ENCODE measurements at regions not wholly inside any gene's neighbourhood (a gene's known extent, or its start where the extent isn't known, plus 50 kb on each side); places are given as distances from the start of the nearest gene placed in this dataset.

DNA sequence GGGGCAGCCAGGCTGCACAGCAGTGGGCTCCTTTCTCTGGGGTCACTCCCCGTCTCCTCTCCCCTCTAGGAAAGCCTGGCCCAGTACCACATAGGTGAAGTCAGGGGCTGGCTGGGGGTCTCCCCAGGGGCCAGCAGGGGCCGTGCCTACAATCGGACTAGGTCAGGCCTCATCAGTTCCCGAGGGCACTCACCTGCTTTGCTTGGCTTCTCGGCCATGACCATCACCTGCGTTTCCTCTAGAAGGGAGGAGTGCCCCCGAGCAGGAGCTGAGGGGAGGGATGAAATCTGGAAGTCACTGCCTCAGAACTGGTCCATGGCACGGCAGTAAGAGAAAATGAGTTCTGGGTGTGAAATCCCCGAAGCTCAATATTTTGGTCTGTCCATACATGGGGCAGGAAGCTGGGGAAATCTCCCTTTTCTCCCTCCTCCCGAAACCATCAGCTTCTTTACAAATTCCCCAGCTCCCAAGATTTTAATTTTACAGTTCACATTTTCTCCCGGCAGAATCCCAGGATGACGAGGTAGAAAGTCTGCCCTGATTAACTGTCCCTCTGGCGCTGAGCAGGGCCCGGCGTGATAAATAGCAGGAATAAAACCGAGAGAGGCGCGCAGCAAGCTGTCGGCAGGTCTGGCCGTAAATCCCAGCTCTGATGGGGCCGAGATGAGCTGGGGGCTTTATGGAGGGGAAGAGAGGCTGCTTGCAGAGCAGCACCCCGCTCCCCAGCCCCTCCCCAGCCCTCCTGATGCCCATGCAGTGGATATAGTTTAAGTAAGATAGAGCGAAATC lies 172.1 kb downstream of the RBFOX3 start:
- no peak for DNase-seq
- POLR2A ChIA-PET: interaction anchor here (0.5 kb wide), 1 partner anchor 102 kb away, joined by 3 read pairs; no protein-coding TSS in a partner anchor
- no peak overlapping the region for H3K4me3 Mint-ChIP-seq
- no peaks in the 10 kb centered on the region for H3K9me3 Mint-ChIP-seq (ENCODE audit: low read depth)
- no peaks in the 10 kb centered on the region for H3K36me3 Mint-ChIP-seq (ENCODE audit: low read depth)
- ATAC-seq: no peak
- CTCF ChIA-PET: no interaction called here
- no peaks in the 10 kb centered on the region for H3K4me1 Mint-ChIP-seq
- no peak overlapping the region for H3K27ac Mint-ChIP-seq
- intact Hi-C loops (cut with DNase I, micrococcal nuclease): no loop called here
- peaks cover 3% of the 10 kb centered on the region for H3K27me3 Mint-ChIP-seq

GRCh38 chr17:79438058-79438457 lies 172.8 kb downstream of the RBFOX3 start:
- Mint-ChIP-seq H3K9me3 (ENCODE audit: low read depth) (no peaks in the 10 kb centered on the region), H3K4me3 (no peak overlapping the region), H3K36me3 (ENCODE audit: low read depth) (no peaks in the 10 kb centered on the region), H3K27me3 (peaks cover 3% of the 10 kb centered on the region), H3K4me1 (no peaks in the 10 kb centered on the region), H3K27ac (no peak overlapping the region)
- ChIA-PET POLR2A (interaction anchor here (0.5 kb wide), 1 partner anchor 101 kb away, joined by 3 read pairs; no protein-coding TSS in a partner anchor), CTCF (no interaction called here)
- ATAC-seq (no peak), DNase-seq (no peak)
- intact Hi-C loops (cut with DNase I, micrococcal nuclease): no loop called here

- H3K9me3 Mint-ChIP-seq (ENCODE audit: low read depth): no peaks in the 10 kb centered on the region
- H3K4me3 Mint-ChIP-seq: no peak overlapping the region
- ChIA-PET POLR2A (no interaction called here), CTCF (interaction anchor here (0.7 kb wide), 1 partner anchor 36 kb away, joined by 3 read pairs; no protein-coding TSS in a partner anchor)
- no peaks in the 10 kb centered on the region for H3K4me1 Mint-ChIP-seq
- intact Hi-C loops (cut with DNase I, micrococcal nuclease): no loop called here
- H3K36me3 Mint-ChIP-seq (ENCODE audit: low read depth): no peaks in the 10 kb centered on the region
- DNase-seq: no peak
- peaks cover 4% of the 10 kb centered on the region for H3K27me3 Mint-ChIP-seq
- no peak overlapping the region for H3K27ac Mint-ChIP-seq
- ATAC-seq: no peak
These were observed 173.8 kb downstream of the RBFOX3 start for GRCh38 chr17:79437081-79437480.

DNA sequence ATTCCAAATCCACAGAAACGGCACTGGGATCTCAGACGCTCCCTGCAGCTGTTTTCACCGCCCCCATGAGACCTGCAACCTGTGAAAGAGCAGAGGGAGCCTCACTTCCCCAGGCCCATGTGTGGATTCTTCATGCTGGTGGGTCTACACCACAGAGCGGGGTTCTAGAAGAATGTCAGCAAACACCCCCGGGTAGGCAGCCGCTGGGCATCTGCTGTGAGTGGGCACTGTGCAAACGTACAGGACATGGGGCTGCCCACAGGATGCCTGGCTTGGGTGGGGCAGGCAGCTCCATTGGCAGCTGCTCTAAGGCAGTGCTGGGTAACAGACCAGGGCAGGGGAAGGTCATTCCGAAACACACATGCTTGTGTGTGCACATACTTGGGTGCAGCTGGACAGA lies 174.9 kb downstream of the RBFOX3 start:
- ChIA-PET CTCF (no interaction called here), POLR2A (no interaction called here)
- Mint-ChIP-seq H3K27me3 (peaks cover 8% of the 10 kb centered on the region), H3K36me3 (ENCODE audit: low read depth) (no peaks in the 10 kb centered on the region), H3K27ac (no peak overlapping the region), H3K9me3 (ENCODE audit: low read depth) (no peaks in the 10 kb centered on the region), H3K4me3 (no peak overlapping the region), H3K4me1 (no peaks in the 10 kb centered on the region)
- intact Hi-C loops (cut with DNase I, micrococcal nuclease): no loop called here
- ATAC-seq: no peak
- DNase-seq: no peak

DNA sequence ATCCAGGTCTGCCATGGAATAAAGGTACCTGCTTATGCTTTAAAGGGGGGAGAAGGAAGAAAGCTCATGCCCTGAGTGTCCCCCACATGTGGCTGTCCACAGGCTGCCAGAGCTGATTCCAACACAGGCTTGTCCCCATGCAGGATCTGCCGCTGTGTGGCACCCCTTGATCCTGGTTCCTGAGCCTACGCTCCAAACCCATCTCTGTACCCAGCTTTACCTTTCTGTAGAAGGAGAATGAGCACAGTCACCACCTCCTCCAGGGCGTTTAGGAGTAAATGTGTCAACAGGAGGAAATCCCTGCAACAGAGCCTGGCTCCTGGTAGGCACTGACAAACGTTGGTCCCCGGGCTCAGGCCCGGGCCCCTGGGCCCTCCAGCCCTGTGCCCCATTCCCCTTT lies 175.6 kb downstream of the RBFOX3 start:
- no peak for ATAC-seq
- intact Hi-C loops (cut with DNase I, micrococcal nuclease): no loop called here
- DNase-seq: no peak
- CTCF ChIA-PET: no interaction called here
- no peak overlapping the region for H3K4me3 Mint-ChIP-seq
- H3K4me1 Mint-ChIP-seq: no peaks in the 10 kb centered on the region
- H3K9me3 Mint-ChIP-seq (ENCODE audit: low read depth): no peaks in the 10 kb centered on the region
- H3K27me3 Mint-ChIP-seq: peaks cover 7% of the 10 kb centered on the region
- no peaks in the 10 kb centered on the region for H3K36me3 Mint-ChIP-seq (ENCODE audit: low read depth)
- no peak overlapping the region for H3K27ac Mint-ChIP-seq
- POLR2A ChIA-PET: no interaction called here

- ATAC-seq (no peak), DNase-seq (no peak)
- Mint-ChIP-seq H3K27ac (no peak overlapping the region), H3K4me1 (no peaks in the 10 kb centered on the region), H3K4me3 (no peak overlapping the region), H3K36me3 (ENCODE audit: low read depth) (no peaks in the 10 kb centered on the region), H3K27me3 (peaks cover 7% of the 10 kb centered on the region), H3K9me3 (ENCODE audit: low read depth) (no peaks in the 10 kb centered on the region)
- intact Hi-C loops (cut with DNase I, micrococcal nuclease): no loop called here
- ChIA-PET CTCF (no interaction called here), POLR2A (no interaction called here)
These were observed 176.6 kb downstream of the RBFOX3 start for GRCh38 chr17:79434215-79434614.

GRCh38 chr17:79433379-79433778 lies 177.5 kb downstream of the RBFOX3 start:
- Mint-ChIP-seq H3K27ac (no peak overlapping the region), H3K36me3 (ENCODE audit: low read depth) (no peaks in the 10 kb centered on the region), H3K4me3 (no peak overlapping the region), H3K4me1 (no peaks in the 10 kb centered on the region), H3K27me3 (peaks cover 10% of the 10 kb centered on the region), H3K9me3 (ENCODE audit: low read depth) (no peaks in the 10 kb centered on the region)
- ATAC-seq: no peak
- ChIA-PET CTCF (no interaction called here), POLR2A (no interaction called here)
- no peak for DNase-seq
- intact Hi-C loops (cut with DNase I, micrococcal nuclease): no loop called here

DNA sequence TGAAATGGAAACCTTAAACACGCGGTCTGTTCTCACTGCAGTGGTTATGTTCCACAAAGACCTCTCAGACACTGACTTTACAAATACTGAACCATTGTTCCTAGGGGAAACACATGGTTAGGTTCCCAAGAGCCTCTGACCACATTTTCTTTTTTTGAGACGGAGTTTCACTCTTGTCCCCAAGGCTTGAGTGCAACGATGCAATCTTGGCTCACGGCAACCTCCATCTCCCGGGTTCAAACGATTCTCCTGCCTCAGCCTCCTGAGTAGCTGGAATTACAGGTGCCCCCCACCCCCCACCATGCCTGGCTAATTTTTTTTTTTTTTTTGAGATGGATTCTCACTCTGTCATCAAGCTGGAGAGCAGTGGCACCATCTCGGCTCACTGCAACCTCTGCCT lies 179.7 kb downstream of the RBFOX3 start:
- POLR2A ChIA-PET: no interaction called here
- peaks cover 8% of the 10 kb centered on the region for H3K27me3 Mint-ChIP-seq
- no peak overlapping the region for H3K27ac Mint-ChIP-seq
- DNase-seq (no peak), ATAC-seq (no peak)
- H3K36me3 Mint-ChIP-seq (ENCODE audit: low read depth): no peaks in the 10 kb centered on the region
- CTCF ChIA-PET: no interaction called here
- intact Hi-C loops (cut with DNase I, micrococcal nuclease): no loop called here
- no peak overlapping the region for H3K4me3 Mint-ChIP-seq
- no peaks in the 10 kb centered on the region for H3K4me1 Mint-ChIP-seq
- H3K9me3 Mint-ChIP-seq (ENCODE audit: low read depth): no peaks in the 10 kb centered on the region

- H3K27ac Mint-ChIP-seq: no peak overlapping the region
- H3K27me3 Mint-ChIP-seq: peaks cover 13% of the 10 kb centered on the region
- no peak for DNase-seq
- no peak overlapping the region for H3K4me3 Mint-ChIP-seq
- no peaks in the 10 kb centered on the region for H3K36me3 Mint-ChIP-seq (ENCODE audit: low read depth)
- POLR2A ChIA-PET: no interaction called here
- intact Hi-C loops (cut with DNase I, micrococcal nuclease): no loop called here
- CTCF ChIA-PET: no interaction called here
- ATAC-seq: no peak
- H3K4me1 Mint-ChIP-seq: no peaks in the 10 kb centered on the region
- H3K9me3 Mint-ChIP-seq (ENCODE audit: low read depth): no peaks in the 10 kb centered on the region
These were observed 180.9 kb downstream of the RBFOX3 start for GRCh38 chr17:79429864-79430494.

GRCh38 chr17:79428988-79429387 lies 181.9 kb downstream of the RBFOX3 start:
- Mint-ChIP-seq H3K36me3 (ENCODE audit: low read depth) (no peaks in the 10 kb centered on the region), H3K27ac (no peak overlapping the region), H3K9me3 (ENCODE audit: low read depth) (no peaks in the 10 kb centered on the region), H3K4me1 (no peaks in the 10 kb centered on the region), H3K4me3 (no peak overlapping the region), H3K27me3 (peaks cover 17% of the 10 kb centered on the region)
- ATAC-seq: no peak
- ChIA-PET CTCF (no interaction called here), POLR2A (no interaction called here)
- no peak for DNase-seq
- intact Hi-C loops (cut with DNase I, micrococcal nuclease): no loop called here

DNA sequence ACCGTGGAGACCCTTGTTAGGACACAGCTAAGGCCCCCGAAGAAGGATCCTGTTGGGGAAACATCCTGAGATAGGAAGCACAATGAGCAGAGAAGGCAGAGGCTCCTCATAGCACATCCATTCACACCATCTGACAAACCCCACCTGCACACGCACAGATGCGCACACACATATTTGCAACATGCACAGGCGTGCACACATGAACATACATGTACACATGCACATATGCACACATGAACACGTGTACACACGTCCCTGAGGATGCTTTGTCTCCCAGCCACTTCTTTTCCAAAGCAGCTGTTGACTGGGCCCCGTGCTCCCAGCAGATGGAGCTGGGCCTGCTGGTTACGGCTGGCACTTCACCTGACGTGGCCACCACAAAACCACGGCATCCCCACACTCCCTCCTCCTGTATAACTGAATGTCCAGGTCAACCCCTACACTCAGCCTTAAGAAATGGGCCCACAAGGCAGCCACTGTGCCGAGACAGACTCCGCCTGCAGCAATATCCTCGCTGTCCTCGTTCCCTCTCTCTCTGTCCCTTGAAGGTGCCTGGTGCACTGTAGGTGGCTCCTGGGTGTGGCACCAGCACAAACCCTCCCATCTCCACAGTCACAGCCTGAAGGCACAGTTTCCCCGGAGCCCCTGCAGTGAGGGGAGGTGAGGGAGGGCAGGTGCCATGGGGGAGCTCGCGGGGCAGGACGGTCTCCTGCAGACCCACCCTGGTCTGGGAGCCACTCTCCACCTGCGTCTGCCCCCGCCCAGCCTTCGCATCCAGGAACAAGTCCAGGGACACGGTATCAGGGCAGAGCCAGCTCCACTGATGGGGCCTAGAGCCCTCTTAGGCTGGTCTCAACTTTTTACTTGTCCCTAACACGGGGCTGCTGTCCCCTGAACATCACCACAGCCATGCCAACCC lies 183.0 kb downstream of the RBFOX3 start:
- Mint-ChIP-seq H3K4me3 (no peak overlapping the region), H3K9me3 (ENCODE audit: low read depth) (no peaks in the 10 kb centered on the region), H3K4me1 (no peaks in the 10 kb centered on the region), H3K27me3 (peaks cover 17% of the 10 kb centered on the region), H3K27ac (no peak overlapping the region), H3K36me3 (ENCODE audit: low read depth) (no peaks in the 10 kb centered on the region)
- POLR2A ChIA-PET: no interaction called here
- intact Hi-C loops (cut with DNase I, micrococcal nuclease): no loop called here
- DNase-seq (no peak), ATAC-seq (no peak)
- CTCF ChIA-PET: no interaction called here

DNA sequence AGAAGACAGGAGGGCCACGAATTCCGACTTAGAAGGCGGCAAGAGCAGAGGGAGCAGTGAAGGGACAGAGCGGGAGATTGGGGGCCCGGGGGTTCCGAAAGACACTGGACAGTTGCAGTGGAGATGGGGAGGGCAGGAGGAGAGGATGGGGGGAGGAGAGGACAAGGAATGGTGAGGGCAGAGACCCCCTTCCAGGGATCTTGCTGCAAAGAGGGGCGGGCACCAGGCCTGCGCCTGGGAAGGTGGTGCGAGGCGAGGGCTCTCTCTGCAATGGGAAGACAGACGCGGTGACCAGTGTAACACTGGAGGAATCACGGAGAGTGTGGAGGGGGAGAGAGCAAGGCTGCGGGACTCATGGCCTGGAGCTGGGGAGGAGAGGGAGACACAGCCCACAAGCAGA lies 185.2 kb downstream of the RBFOX3 start:
- H3K9me3 Mint-ChIP-seq (ENCODE audit: low read depth): no peaks in the 10 kb centered on the region
- DNase-seq: no peak
- H3K4me1 Mint-ChIP-seq: no peaks in the 10 kb centered on the region
- H3K4me3 Mint-ChIP-seq: no peak overlapping the region
- no peak overlapping the region for H3K27ac Mint-ChIP-seq
- ATAC-seq: no peak
- intact Hi-C loops (cut with DNase I, micrococcal nuclease): no loop called here
- H3K36me3 Mint-ChIP-seq (ENCODE audit: low read depth): no peaks in the 10 kb centered on the region
- H3K27me3 Mint-ChIP-seq: peaks cover 12% of the 10 kb centered on the region
- CTCF ChIA-PET: no interaction called here
- POLR2A ChIA-PET: no interaction called here
